Muscle layer of duodenum (tissue), 2 donors: ENCODE measurements at regions not wholly inside any gene's neighbourhood (a gene's known extent, or its start where the extent isn't known, plus 50 kb on each side); places are given as distances from the start of the nearest gene placed in this dataset.

ENCODE experiments used
- H3K27ac ChIP-seq: one replicate; pipeline ENCODE4 v1.7.0; 2013; ENCODE audit warnings: mild to moderate bottlenecking, low read length
- H3K27me3 ChIP-seq: one replicate; pipeline ENCODE4 v1.7.0; 2013; ENCODE audit warnings: low read depth, mild to moderate bottlenecking, control low read depth, low read length
- H3K36me3 ChIP-seq, 2 donors: one replicate each; pipeline ENCODE4 v1.7.0; 2013; ENCODE audit warnings: low read length in 2 of 2, control low read depth in 1 of 2, mild to moderate bottlenecking in 1 of 2; ENCODE audit not compliant: insufficient read depth in 2 of 2, control insufficient read depth in 1 of 2
- H3K4me1 ChIP-seq, 2 donors: one replicate each; pipeline ENCODE4 v1.7.0; 2013; ENCODE audit warnings: low read length in 2 of 2, mild to moderate bottlenecking in 2 of 2, control low read depth in 1 of 2, moderate library complexity in 1 of 2; ENCODE audit not compliant: insufficient read depth in 2 of 2, control insufficient read depth in 1 of 2
- H3K4me3 ChIP-seq, 2 donors: one replicate each; pipeline ENCODE4 v1.7.0; 2013; ENCODE audit warnings: low read length in 2 of 2, low read depth in 1 of 2, mild to moderate bottlenecking in 1 of 2
- H3K9me3 ChIP-seq, 2 donors: one replicate each; pipeline ENCODE4 v1.7.0; 2013; ENCODE audit warnings: low read length in 2 of 2, control low read depth in 1 of 2, mild to moderate bottlenecking in 1 of 2; ENCODE audit not compliant: control insufficient read depth in 1 of 2
- donor health status: healthy.

DNA sequence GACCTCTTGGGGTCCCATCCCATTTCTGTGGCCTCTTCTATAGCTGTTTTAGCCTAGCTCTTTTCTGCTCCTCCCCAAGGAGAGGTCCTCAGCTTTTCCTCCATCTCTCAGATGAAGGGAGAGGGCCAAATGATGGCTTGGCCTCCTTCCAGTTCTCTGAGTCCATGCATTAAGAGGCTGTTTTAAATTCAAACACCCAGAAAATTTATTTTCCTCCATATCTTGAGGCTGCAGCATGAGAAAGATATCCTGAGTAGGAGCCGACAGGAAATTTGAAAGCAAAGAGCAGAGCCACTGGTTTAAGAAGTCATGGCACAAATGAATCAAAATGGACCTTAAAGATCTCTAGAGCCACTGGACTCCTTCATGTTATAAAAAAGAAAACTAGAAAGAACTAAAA is 558.8 kb downstream of the MID1IP1 start:
- Histone ChIP-seq H3K27ac (no peak overlapping the region), H3K27me3 (no peaks in the 10 kb centered on the region), H3K9me3 (no peaks in the 10 kb centered on the region), H3K36me3 (no peaks in the 10 kb centered on the region), H3K4me3 (no peak overlapping the region), H3K4me1 (no peaks in the 10 kb centered on the region)

GRCh38 chrX:39361736-39362135 is 560.5 kb downstream of the MID1IP1 start:
- no peaks in the 10 kb centered on the region for H3K9me3 ChIP-seq
- H3K4me1 ChIP-seq: no peaks in the 10 kb centered on the region
- H3K27me3 ChIP-seq: no peaks in the 10 kb centered on the region
- H3K27ac ChIP-seq: no peak overlapping the region
- H3K36me3 ChIP-seq: no peaks in the 10 kb centered on the region
- H3K4me3 ChIP-seq: no peak overlapping the region

GRCh38 chrX:39367416-39367815 is 566.2 kb downstream of the MID1IP1 start:
- Histone ChIP-seq H3K27me3 (no peaks in the 10 kb centered on the region), H3K27ac (no peak overlapping the region), H3K36me3 (no peaks in the 10 kb centered on the region), H3K9me3 (no peaks in the 10 kb centered on the region), H3K4me3 (no peak overlapping the region), H3K4me1 (no peaks in the 10 kb centered on the region)

GRCh38 chrX:39372115-39372514 is 570.9 kb downstream of the MID1IP1 start:
- Histone ChIP-seq H3K4me1 (no peaks in the 10 kb centered on the region), H3K27ac (no peak overlapping the region), H3K36me3 (no peaks in the 10 kb centered on the region), H3K4me3 (no peak overlapping the region), H3K9me3 (no peaks in the 10 kb centered on the region), H3K27me3 (no peaks in the 10 kb centered on the region)

DNA sequence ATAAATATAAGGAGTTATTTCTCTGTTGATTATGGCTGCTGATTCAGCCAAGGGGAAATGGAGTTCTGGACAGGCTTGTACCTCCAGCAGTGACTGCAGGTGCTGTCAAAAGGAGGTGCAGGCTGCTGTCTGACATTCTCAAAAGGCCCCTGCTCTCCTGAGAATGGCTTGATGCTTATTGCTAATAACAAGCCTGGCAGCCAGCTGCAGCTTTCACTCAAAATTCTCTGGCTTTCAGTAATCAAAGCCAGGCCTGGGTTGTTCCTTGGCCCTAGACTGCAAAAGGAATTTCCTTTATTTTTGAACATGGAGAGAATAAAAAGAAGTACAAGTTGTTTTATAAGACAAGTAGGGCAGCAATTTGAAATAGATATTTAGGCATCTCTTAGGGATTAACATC is 575.9 kb downstream of the MID1IP1 start:
- no peaks in the 10 kb centered on the region for H3K4me1 ChIP-seq
- H3K27me3 ChIP-seq: no peaks in the 10 kb centered on the region
- no peaks in the 10 kb centered on the region for H3K9me3 ChIP-seq
- H3K4me3 ChIP-seq: no peak overlapping the region
- no peak overlapping the region for H3K27ac ChIP-seq
- H3K36me3 ChIP-seq: no peaks in the 10 kb centered on the region

- H3K9me3 ChIP-seq: no peaks in the 10 kb centered on the region
- H3K4me3 ChIP-seq: no peak overlapping the region
- no peaks in the 10 kb centered on the region for H3K4me1 ChIP-seq
- no peaks in the 10 kb centered on the region for H3K27me3 ChIP-seq
- no peak overlapping the region for H3K27ac ChIP-seq
- no peaks in the 10 kb centered on the region for H3K36me3 ChIP-seq
Observed at GRCh38 chrX:39377773-39378172, 576.5 kb downstream of the MID1IP1 start.

- Histone ChIP-seq H3K4me3 (no peak overlapping the region), H3K27ac (no peak overlapping the region)
Observed at GRCh38 chrX:39381422-39381821, 580.2 kb downstream of the MID1IP1 start.

DNA sequence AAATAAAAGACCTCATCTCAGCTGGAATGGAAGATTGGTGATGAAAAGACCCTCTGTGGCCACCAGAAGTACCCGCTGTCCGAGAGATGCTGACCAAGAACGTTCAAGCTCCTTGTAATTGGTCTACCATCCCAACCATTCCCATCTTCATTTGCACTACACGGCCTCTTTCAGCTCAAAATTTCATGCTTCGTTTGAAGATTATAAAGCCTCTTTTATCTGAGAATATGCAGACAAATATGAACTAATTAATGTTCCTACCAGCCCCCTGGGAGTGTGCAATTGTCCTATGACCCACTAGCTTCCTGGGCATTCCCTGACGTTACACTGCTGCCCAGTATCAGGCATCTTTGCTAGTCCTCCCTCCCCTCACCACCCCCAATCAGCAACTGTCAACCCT is 583.7 kb downstream of the MID1IP1 start:
- Histone ChIP-seq H3K9me3 (no peaks in the 10 kb centered on the region), H3K36me3 (no peaks in the 10 kb centered on the region), H3K4me3 (no peak overlapping the region), H3K27ac (no peak overlapping the region), H3K4me1 (no peaks in the 10 kb centered on the region), H3K27me3 (no peaks in the 10 kb centered on the region)

More at GRCh38 chrX:39381422-39381821, 580.2 kb downstream of the MID1IP1 start:
- Histone ChIP-seq H3K36me3 (no peaks in the 10 kb centered on the region), H3K27me3 (no peaks in the 10 kb centered on the region), H3K4me1 (no peaks in the 10 kb centered on the region), H3K9me3 (no peaks in the 10 kb centered on the region)

DNA sequence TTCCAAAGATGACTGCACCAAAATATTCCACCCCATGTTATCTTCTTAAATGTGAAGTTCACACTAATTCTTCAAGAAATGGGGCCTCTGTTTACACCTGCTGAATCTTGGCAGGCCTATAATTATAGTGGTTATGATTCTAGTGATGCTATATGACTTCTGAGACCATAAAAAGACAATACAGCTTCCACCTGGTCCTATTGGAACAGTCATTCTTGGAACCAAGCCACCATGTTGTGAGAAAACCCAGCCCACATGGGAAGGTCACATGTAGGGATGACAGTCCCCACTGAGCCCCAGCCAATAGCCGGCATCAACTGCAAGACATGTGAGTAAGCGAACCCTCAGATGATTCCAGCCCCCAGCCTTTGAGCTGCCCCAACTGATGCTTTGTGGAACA is 587.5 kb downstream of the MID1IP1 start:
- H3K4me1 ChIP-seq: no peaks in the 10 kb centered on the region
- no peaks in the 10 kb centered on the region for H3K36me3 ChIP-seq
- no peaks in the 10 kb centered on the region for H3K9me3 ChIP-seq
- no peak overlapping the region for H3K4me3 ChIP-seq
- no peaks in the 10 kb centered on the region for H3K27me3 ChIP-seq
- H3K27ac ChIP-seq: no peak overlapping the region

- Histone ChIP-seq H3K36me3 (no peaks in the 10 kb centered on the region), H3K4me1 (peaks cover 0 to 9% of the 10 kb centered on the region in 2 donors), H3K27me3 (no peaks in the 10 kb centered on the region), H3K4me3 (no peak overlapping the region), H3K27ac (no peak overlapping the region), H3K9me3 (no peaks in the 10 kb centered on the region)
Observed at GRCh38 chrX:39396358-39396995, 595.2 kb downstream of the MID1IP1 start.

- Histone ChIP-seq H3K9me3 (no peaks in the 10 kb centered on the region), H3K36me3 (no peaks in the 10 kb centered on the region), H3K27ac (no peak overlapping the region), H3K27me3 (no peaks in the 10 kb centered on the region), H3K4me1 (peaks cover 0 to 9% of the 10 kb centered on the region in 2 donors), H3K4me3 (no peak overlapping the region)
Observed at GRCh38 chrX:39397561-39398199, 596.4 kb downstream of the MID1IP1 start.
